MCF 10A (cell line): ENCODE measurements at regions not wholly inside any gene's neighbourhood (a gene's known extent, or its start where the extent isn't known, plus 50 kb on each side); places are given as distances from the start of the nearest gene placed in this dataset.

ENCODE experiments used
- BruUV-seq: library from RNA; stranded (reverse); fragments of 400-500 nt; replicated peaks from 2 replicates; lab custom pipeline; 2021; lab: Mats Ljungman, UMichigan
- CTCF ChIA-PET: fragments of 300-600 bp; sonication (Branson Sonifier 250); formaldehyde crosslinking; extraction: SDS; loops from one replicate; lab custom pipeline; 2021; ENCODE audit warnings: antibody characterized with exemption, inconsistent platforms; lab: Yijun Ruan, JAX
- POLR2A ChIA-PET: fragments of 300-600, 350-650 bp; sonication (Branson Sonifier 250); formaldehyde crosslinking; extraction: SDS; loops from one replicate; lab custom pipeline; 2020; ENCODE audit warnings: antibody characterized with exemption, inconsistent platforms; lab: Yijun Ruan, JAX
- DNase-seq: peaks from one replicate; pipeline ENCODE4 v3.0.0-alpha.2; 2018; ENCODE audit not compliant: unreplicated experiment
- H3K27ac Mint-ChIP-seq: one replicate; pipeline ENCODE4 v1.8.0; 2022; ENCODE audit warnings: mild to moderate bottlenecking, low read depth, mixed read lengths; ENCODE audit not compliant: unreplicated experiment
- H3K27me3 Mint-ChIP-seq: one replicate; pipeline ENCODE4 v1.8.0; 2022; ENCODE audit warnings: mixed read lengths; ENCODE audit not compliant: insufficient read depth, unreplicated experiment
- H3K36me3 Mint-ChIP-seq: one replicate; pipeline ENCODE4 v1.8.0; 2022; ENCODE audit warnings: mild to moderate bottlenecking, moderate library complexity, mixed read lengths; ENCODE audit not compliant: insufficient read depth, unreplicated experiment
- H3K4me1 Mint-ChIP-seq: one replicate; pipeline ENCODE4 v1.8.0; 2022; ENCODE audit warnings: mixed read lengths; ENCODE audit not compliant: insufficient read depth, unreplicated experiment
- H3K4me3 Mint-ChIP-seq: one replicate; pipeline ENCODE4 v1.8.0; 2022; ENCODE audit warnings: mild to moderate bottlenecking, moderate library complexity, mixed read lengths; ENCODE audit not compliant: unreplicated experiment
- H3K9me3 Mint-ChIP-seq: one replicate; pipeline ENCODE4 v1.8.0; 2022; ENCODE audit warnings: mixed read lengths; ENCODE audit not compliant: unreplicated experiment
- intact Hi-C: fragments of 100-400 bp; cut with micrococcal nuclease; formaldehyde crosslinking; loops from 2 replicates; pipeline ENCODE4 v1.14.1; 2022
- TF ChIP-seq, protein P1 (sequence below): fragments of 200-600 bp; IDR thresholded peaks from one replicate; pipeline ENCODE4 v1.8.0; 2022; ENCODE audit warnings: antibody characterized with exemption, mild to moderate bottlenecking; ENCODE audit not compliant: unreplicated experiment

- H3K36me3 Mint-ChIP-seq = no peaks in the 10 kb centered on the region
- intact Hi-C loops = no loop called here
- no peak for DNase-seq
- H3K9me3 Mint-ChIP-seq = peaks cover 8% of the 10 kb centered on the region
- H3K4me1 Mint-ChIP-seq = peaks cover 25% of the 10 kb centered on the region
- no peak overlapping the region for H3K4me3 Mint-ChIP-seq
- POLR2A ChIA-PET = no interaction called here
- H3K27ac Mint-ChIP-seq = no peak overlapping the region
- CTCF ChIA-PET = interaction anchor here (1.1 kb wide), 1 partner anchor 15 kb away, joined by 8 read pairs; no protein-coding TSS in a partner anchor
- H3K27me3 Mint-ChIP-seq = no peaks in the 10 kb centered on the region
- BruUV-seq = no TSS peak
- TF ChIP-seq, protein P1, sequence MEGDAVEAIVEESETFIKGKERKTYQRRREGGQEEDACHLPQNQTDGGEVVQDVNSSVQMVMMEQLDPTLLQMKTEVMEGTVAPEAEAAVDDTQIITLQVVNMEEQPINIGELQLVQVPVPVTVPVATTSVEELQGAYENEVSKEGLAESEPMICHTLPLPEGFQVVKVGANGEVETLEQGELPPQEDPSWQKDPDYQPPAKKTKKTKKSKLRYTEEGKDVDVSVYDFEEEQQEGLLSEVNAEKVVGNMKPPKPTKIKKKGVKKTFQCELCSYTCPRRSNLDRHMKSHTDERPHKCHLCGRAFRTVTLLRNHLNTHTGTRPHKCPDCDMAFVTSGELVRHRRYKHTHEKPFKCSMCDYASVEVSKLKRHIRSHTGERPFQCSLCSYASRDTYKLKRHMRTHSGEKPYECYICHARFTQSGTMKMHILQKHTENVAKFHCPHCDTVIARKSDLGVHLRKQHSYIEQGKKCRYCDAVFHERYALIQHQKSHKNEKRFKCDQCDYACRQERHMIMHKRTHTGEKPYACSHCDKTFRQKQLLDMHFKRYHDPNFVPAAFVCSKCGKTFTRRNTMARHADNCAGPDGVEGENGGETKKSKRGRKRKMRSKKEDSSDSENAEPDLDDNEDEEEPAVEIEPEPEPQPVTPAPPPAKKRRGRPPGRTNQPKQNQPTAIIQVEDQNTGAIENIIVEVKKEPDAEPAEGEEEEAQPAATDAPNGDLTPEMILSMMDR = no peak
These were observed 245.5 kb upstream of the TLL1 start for GRCh38 chr4:165627548-165627947.

GRCh38 chr4:165628572-165628971 lies 244.5 kb upstream of the TLL1 start:
- Mint-ChIP-seq H3K27ac (no peak overlapping the region), H3K9me3 (peaks cover 8% of the 10 kb centered on the region), H3K4me1 (peaks cover 25% of the 10 kb centered on the region), H3K36me3 (no peaks in the 10 kb centered on the region), H3K27me3 (no peaks in the 10 kb centered on the region), H3K4me3 (no peak overlapping the region)
- DNase-seq = peak; percentile 22
- TF ChIP-seq, protein P1 = no peak
- CTCF ChIA-PET = no interaction called here
- POLR2A ChIA-PET = no interaction called here
- no TSS peak for BruUV-seq
- intact Hi-C loops = no loop called here

- Mint-ChIP-seq H3K9me3 (peaks cover 8% of the 10 kb centered on the region), H3K27me3 (no peaks in the 10 kb centered on the region), H3K4me3 (no peak overlapping the region), H3K27ac (peak overlapping the region; percentile 90), H3K4me1 (peaks cover 18% of the 10 kb centered on the region), H3K36me3 (no peaks in the 10 kb centered on the region)
- intact Hi-C loops = no loop called here
- ChIA-PET POLR2A (interaction anchor here (1.0 to 2.3 kb wide), 10 partner anchors 7 to 244 kb away, joined by 3 to 22 read pairs (median 6); no protein-coding TSS in a partner anchor), CTCF (interaction anchor here (1.0 kb wide), 1 partner anchor 12 kb away, joined by 3 read pairs; no protein-coding TSS in a partner anchor)
- no peak for DNase-seq
- TF ChIP-seq, protein P1 = no peak
- BruUV-seq = TSS peak; percentile 66
These were observed 242.4 kb upstream of the TLL1 start for GRCh38 chr4:165630671-165631070.

DNA sequence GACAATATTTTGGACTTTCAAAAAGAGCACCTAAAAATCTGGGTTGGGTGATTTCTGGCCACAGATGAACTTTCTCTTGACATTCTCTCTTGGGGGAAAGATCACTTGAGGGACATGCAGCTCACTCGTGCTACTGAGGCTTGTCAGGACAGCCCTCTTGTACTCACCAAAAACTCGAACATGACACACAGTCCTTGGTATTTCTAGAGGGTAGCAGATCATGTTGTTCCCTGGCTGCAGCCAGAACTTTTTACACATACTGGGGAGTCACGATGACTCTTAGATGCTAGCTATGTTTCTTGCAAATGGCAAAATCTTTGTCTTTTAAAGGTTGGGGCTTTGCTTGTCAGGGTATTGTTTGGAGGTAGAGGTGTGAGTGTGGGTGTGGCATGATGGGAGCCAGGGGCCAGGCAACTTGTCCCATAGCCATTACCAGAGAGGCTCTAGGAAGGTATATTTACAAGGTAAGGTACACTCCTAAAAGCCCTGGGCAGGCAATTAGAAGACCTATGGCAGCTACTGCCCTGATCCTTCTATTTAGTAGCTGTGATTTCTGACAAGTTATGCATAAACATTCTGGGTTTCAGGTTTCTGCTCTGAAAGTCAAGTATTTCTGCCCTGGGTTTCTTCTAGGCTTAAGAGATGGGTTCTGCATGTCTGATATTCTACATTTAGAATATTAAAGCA lies 241.7 kb upstream of the TLL1 start:
- intact Hi-C loops = no loop called here
- DNase-seq = peak; percentile 22
- H3K4me1 Mint-ChIP-seq = peaks cover 18% of the 10 kb centered on the region
- ChIA-PET CTCF (interaction anchor here (0.5 to 1.3 kb wide), 4 partner anchors 10 to 460 kb away, joined by 3 to 4 read pairs (median 3); no protein-coding TSS in a partner anchor), POLR2A (interaction anchor here (0.6 to 2.3 kb wide), 16 partner anchors 8 to 243 kb away, joined by 3 to 22 read pairs (median 4); no protein-coding TSS in a partner anchor)
- BruUV-seq = no TSS peak
- no peaks in the 10 kb centered on the region for H3K27me3 Mint-ChIP-seq
- TF ChIP-seq, protein P1 = no peak
- peak overlapping the region; percentile 90 for H3K27ac Mint-ChIP-seq
- no peak overlapping the region for H3K4me3 Mint-ChIP-seq
- no peaks in the 10 kb centered on the region for H3K36me3 Mint-ChIP-seq
- peaks cover 5% of the 10 kb centered on the region for H3K9me3 Mint-ChIP-seq
